Stimulated activated CD4-positive, alpha-beta T cell treated with anti-CD3 and anti-CD28 coated beads, Interleukin-1b, Interleukin-23, amount 100 ng/mL, for 48 hours (primary cell): ENCODE measurements at regions not wholly inside any gene's neighbourhood (a gene's known extent, or its start where the extent isn't known, plus 50 kb on each side); places are given as distances from the start of the nearest gene placed in this dataset.

Experiments used
- DNase-seq: peaks from one replicate; pipeline ENCODE4 v3.0.0-alpha.2; 2020

GRCh38 chr6:91719414-91719813, 1132.5 kb upstream of the MAP3K7 start:
- no peak for DNase-seq

- DNase-seq = no peak
Observed at GRCh38 chr6:91718198-91718597, 1131.3 kb upstream of the MAP3K7 start.

GRCh38 chr6:91717094-91717493, 1130.2 kb upstream of the MAP3K7 start:
- DNase-seq = no peak

GRCh38 chr6:91716361-91716760, 1129.5 kb upstream of the MAP3K7 start:
- no peak for DNase-seq

- no peak for DNase-seq
Observed at GRCh38 chr6:91715171-91715805, 1128.4 kb upstream of the MAP3K7 start.

GRCh38 chr6:91713911-91714310, 1127.0 kb upstream of the MAP3K7 start:
- DNase-seq = no peak

GRCh38 chr6:91711518-91711917, 1124.6 kb upstream of the MAP3K7 start:
- DNase-seq = no peak

GRCh38 chr6:91710342-91710741, 1123.5 kb upstream of the MAP3K7 start:
- no peak for DNase-seq

GRCh38 chr6:91708534-91708933, 1121.7 kb upstream of the MAP3K7 start:
- DNase-seq = no peak

GRCh38 chr6:91705646-91706045, 1118.8 kb upstream of the MAP3K7 start:
- no peak for DNase-seq

- no peak for DNase-seq
Observed at GRCh38 chr6:91704531-91704930, 1117.7 kb upstream of the MAP3K7 start.

GRCh38 chr6:91697010-91697695, 1110.3 kb upstream of the MAP3K7 start:
- no peak for DNase-seq

- no peak for DNase-seq
Observed at GRCh38 chr6:91695221-91695620, 1108.3 kb upstream of the MAP3K7 start.

- no peak for DNase-seq
Observed at GRCh38 chr6:91694016-91694654, 1107.3 kb upstream of the MAP3K7 start.

GRCh38 chr6:91691449-91691848, 1104.6 kb upstream of the MAP3K7 start:
- no peak for DNase-seq

GRCh38 chr6:91683240-91683639, 1096.4 kb upstream of the MAP3K7 start:
- DNase-seq = no peak

- no peak for DNase-seq
Observed at GRCh38 chr6:91681296-91681695, 1094.4 kb upstream of the MAP3K7 start.

- DNase-seq = no peak
Observed at GRCh38 chr6:91678679-91679446, 1092.0 kb upstream of the MAP3K7 start.

GRCh38 chr6:91672201-91672600, 1085.3 kb upstream of the MAP3K7 start:
- DNase-seq = no peak

- no peak for DNase-seq
Observed at GRCh38 chr6:91669871-91670268, 1083.0 kb upstream of the MAP3K7 start.

GRCh38 chr6:91669154-91669870, 1082.4 kb upstream of the MAP3K7 start:
- no peak for DNase-seq

GRCh38 chr6:91667596-91667995, 1080.7 kb upstream of the MAP3K7 start:
- no peak for DNase-seq
